Heart right ventricle (tissue), 16 donors: ENCODE measurements at regions not wholly inside any gene's neighbourhood (a gene's known extent, or its start where the extent isn't known, plus 50 kb on each side); places are given as distances from the start of the nearest gene placed in this dataset.

Experiments
- ATAC-seq, 8 donors: fragments of 200-7000 bp; cut with Tn5 transposase; one replicate each; pipeline ENCODE4 v1.9.1; 2020; ENCODE audit warnings: mild to moderate bottlenecking in 8 of 8, moderate library complexity in 8 of 8, moderate number of reproducible peaks in 1 of 8
- DNase-seq, 2 donors: peaks; one replicate each; pipeline ENCODE4 v3.0.0-alpha.2; 2020
- H3K27ac ChIP-seq, 10 donors: fragments of 200-600 bp; sonication (generic) in 2 of 10; one replicate each; pipeline versions ENCODE4 v1.5.0 to v1.8.0; 2020 to 2022; ENCODE audit warnings: mild to moderate bottlenecking in 3 of 10
- H3K27me3 ChIP-seq, 7 donors: fragments of 200-600 bp; one replicate each; pipeline ENCODE4 v1.8.0; 2021 to 2022; ENCODE audit warnings: mild to moderate bottlenecking in 2 of 7
- H3K36me3 ChIP-seq, 9 donors: fragments of 200-600 bp; sonication (generic) in 1 of 9; one replicate each; pipeline versions ENCODE4 v1.5.0 to v1.8.0; 2020 to 2022; ENCODE audit warnings: mild to moderate bottlenecking in 2 of 9
- H3K4me1 ChIP-seq, 9 donors: fragments of 200-600 bp; sonication (generic) in 1 of 9; one replicate each; pipeline versions ENCODE4 v1.5.0 to v1.8.0; 2020 to 2022; ENCODE audit warnings: mild to moderate bottlenecking in 4 of 9
- H3K4me3 ChIP-seq, 10 donors: fragments of 200-600 bp; sonication (generic) in 2 of 10; one replicate each; pipeline versions ENCODE4 v1.5.0 to v1.8.0; 2020 to 2022; ENCODE audit warnings: mild to moderate bottlenecking in 7 of 10, moderate library complexity in 2 of 10
- H3K9me3 ChIP-seq, 11 donors: fragments of 200-600 bp in 10 of 11; sonication (generic) in 2 of 11; one replicate each; pipeline versions ENCODE4 v1.5.0 to v1.8.0; 2013 to 2022; ENCODE audit warnings: mild to moderate bottlenecking in 2 of 11, control low read depth in 1 of 11, moderate library complexity in 1 of 11
- CTCF ChIP-seq, 9 donors: fragments of 200-600 bp; sonication (generic) in 2 of 9; IDR thresholded peaks; one replicate each; pipeline versions ENCODE4 v1.5.0 to v1.8.0; 2021 to 2022; ENCODE audit warnings: antibody characterized with exemption in 9 of 9, mild to moderate bottlenecking in 5 of 9, moderate library complexity in 1 of 9
- WGBS, 2 donors: extraction: QIAGEN DNeasy Blood & Tissue Kit; methylation state at CpG; one replicate each; pipeline ENCODE4 v1.1.7; 2013; ENCODE audit warnings: inconsistent platforms in 1 of 2; 5-methylcytosine and 5-hydroxymethylcytosine counted together
- intact Hi-C, 10 donors: fragments of 100-400 bp; cut with DNase I; formaldehyde crosslinking; loops; one replicate each; pipeline versions ENCODE4 v1.11.1 to v1.14.2; 2022
- donor health status: Arrhythmogenic right ventricular cardiomyopathy.
- donor health status: ischemic (EF 13 %, LVEDD 7.1; RV severe dilation, severe dysfunction).
- donor health status: healthy with polysubstance abuse.
- donor health status: DM: no; HTN: yes; CAD: no.
- donor health status: DM: no; HTN: no; CAD: no.
- donor health status: ischemic (EF 25% LVEDD 6.9; RV normal size, moderate dysfunction).
- donor health status: ischemic (EF 25% LVEDD 5.7; RV mildly dilated, moderate dysfunction).
- donor health status: healthy.
- donor health status: DM: yes; HTN: yes; CAD: no.
- donor health status: Ischemic cardiomyopathy.
- donor health status: ischemic (EF 35%, LVEDD 5.7; RV mildly dilated, moderate dysfunction).
- donor health status: nonischemic (EF 11% LVEDD 7.7; RV severe dilation, severe dysfunction).
- donor health status: DM: yes; HTN: yes; CAD: no.
- donor health status: PGD.
- donor health status: ischemic (EF 29% LVEDD 5.4; RV normal size, mild dysfunction).
- donor health status: nonischemic (EF 23%, LVEDD 6.1; RV moderate dilation, normal function).

- intact Hi-C loops = no loop called here
- ATAC-seq = no peak
- Histone ChIP-seq H3K27ac (no peak overlapping the region), H3K4me3 (no peak overlapping the region), H3K27me3 (no peaks in the 10 kb centered on the region), H3K4me1 (no peaks in the 10 kb centered on the region), H3K9me3 (no peaks in the 10 kb centered on the region), H3K36me3 (no peaks in the 10 kb centered on the region)
- no peak for TF ChIP-seq CTCF (IDR thresholded peaks at IDR 0.05)
- no peak for DNase-seq
- 89 to 93% methylated on average over 4 of the region's 4 CpGs for WGBS, 2 donors
These were observed 437.2 kb downstream of the SI start for GRCh38 chr3:164641071-164641470.

GRCh38 chr3:164640591-164640990 is 437.7 kb downstream of the SI start:
- no peaks in the 10 kb centered on the region for H3K9me3 ChIP-seq
- no peak for TF ChIP-seq CTCF (IDR thresholded peaks at IDR 0.05)
- DNase-seq = no peak
- no peak overlapping the region for H3K27ac ChIP-seq
- ATAC-seq = no peak
- H3K27me3 ChIP-seq = no peaks in the 10 kb centered on the region
- H3K4me3 ChIP-seq = no peak overlapping the region
- intact Hi-C loops = no loop called here
- H3K4me1 ChIP-seq = no peaks in the 10 kb centered on the region
- H3K36me3 ChIP-seq = no peaks in the 10 kb centered on the region

DNA sequence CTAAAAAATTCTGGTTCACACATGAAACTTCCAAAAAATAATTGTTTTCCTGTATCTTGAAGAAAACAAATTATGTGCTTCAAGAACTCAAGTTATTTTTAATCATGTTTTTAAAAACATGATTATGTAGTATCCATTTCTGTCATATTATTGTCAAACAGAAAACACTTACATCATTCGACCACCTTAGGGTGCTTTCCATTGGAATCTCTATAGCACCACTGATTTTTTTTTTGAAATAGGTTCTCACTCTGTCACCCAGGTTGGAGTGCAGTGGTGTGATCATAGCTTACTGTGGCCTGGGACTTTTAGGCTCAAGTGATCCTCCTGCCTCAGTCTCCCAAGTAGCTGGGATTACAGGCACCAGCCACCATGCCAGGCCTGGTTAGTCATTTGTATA is 457.3 kb downstream of the SI start:
- Histone ChIP-seq H3K4me1 (no peaks in the 10 kb centered on the region), H3K9me3 (no peaks in the 10 kb centered on the region), H3K27ac (no peak overlapping the region), H3K36me3 (no peaks in the 10 kb centered on the region), H3K4me3 (no peak overlapping the region), H3K27me3 (no peaks in the 10 kb centered on the region)
- 78 to 81% methylated on average over 1 of the region's 1 CpG for WGBS, 2 donors
- ATAC-seq = no peak
- no peak for DNase-seq
- intact Hi-C loops = no loop called here
- TF ChIP-seq CTCF (IDR thresholded peaks at IDR 0.05) = no peak

DNA sequence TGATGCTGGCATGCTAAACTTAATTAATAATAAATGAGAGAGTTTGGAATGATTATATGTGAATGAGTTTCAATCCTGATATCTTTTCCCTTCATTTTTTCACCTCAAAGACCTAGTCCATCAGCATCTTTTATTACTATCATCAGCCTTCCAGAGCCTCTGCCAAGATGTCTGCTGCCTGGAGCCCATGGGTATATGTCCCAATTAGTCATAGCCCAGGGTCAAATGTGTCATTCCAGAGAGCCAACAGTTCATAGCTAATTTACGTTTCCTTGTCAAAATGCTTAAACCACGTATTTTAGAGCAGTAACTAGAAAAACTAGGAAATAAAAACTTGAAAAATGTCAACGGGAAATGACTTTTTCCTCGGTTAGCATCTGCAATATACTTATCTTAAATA is 457.9 kb downstream of the SI start:
- DNase-seq (no peak), ATAC-seq (no peak)
- H3K27ac ChIP-seq = no peak overlapping the region
- H3K4me1 ChIP-seq = no peaks in the 10 kb centered on the region
- 69 to 82% methylated on average over 4 of the region's 4 CpGs for WGBS, 2 donors
- no peak overlapping the region for H3K4me3 ChIP-seq
- no peaks in the 10 kb centered on the region for H3K36me3 ChIP-seq
- H3K9me3 ChIP-seq = no peaks in the 10 kb centered on the region
- TF ChIP-seq CTCF (IDR thresholded peaks at IDR 0.05) = no peak
- intact Hi-C loops = no loop called here
- no peaks in the 10 kb centered on the region for H3K27me3 ChIP-seq

- Histone ChIP-seq H3K9me3 (no peaks in the 10 kb centered on the region), H3K4me1 (no peaks in the 10 kb centered on the region), H3K27ac (no peak overlapping the region), H3K36me3 (no peaks in the 10 kb centered on the region), H3K4me3 (no peak overlapping the region), H3K27me3 (no peaks in the 10 kb centered on the region)
- no peak for TF ChIP-seq CTCF (IDR thresholded peaks at IDR 0.05)
- DNase-seq (no peak), ATAC-seq (no peak)
- intact Hi-C loops = no loop called here
These were observed 465.5 kb downstream of the SI start for GRCh38 chr3:164612751-164613150.
